ENCODE measurements at regions not wholly inside any gene's neighbourhood (a gene's known extent, or its start where the extent isn't known, plus 50 kb on each side); places are given as distances from the start of the nearest gene placed in this dataset.

DNA sequence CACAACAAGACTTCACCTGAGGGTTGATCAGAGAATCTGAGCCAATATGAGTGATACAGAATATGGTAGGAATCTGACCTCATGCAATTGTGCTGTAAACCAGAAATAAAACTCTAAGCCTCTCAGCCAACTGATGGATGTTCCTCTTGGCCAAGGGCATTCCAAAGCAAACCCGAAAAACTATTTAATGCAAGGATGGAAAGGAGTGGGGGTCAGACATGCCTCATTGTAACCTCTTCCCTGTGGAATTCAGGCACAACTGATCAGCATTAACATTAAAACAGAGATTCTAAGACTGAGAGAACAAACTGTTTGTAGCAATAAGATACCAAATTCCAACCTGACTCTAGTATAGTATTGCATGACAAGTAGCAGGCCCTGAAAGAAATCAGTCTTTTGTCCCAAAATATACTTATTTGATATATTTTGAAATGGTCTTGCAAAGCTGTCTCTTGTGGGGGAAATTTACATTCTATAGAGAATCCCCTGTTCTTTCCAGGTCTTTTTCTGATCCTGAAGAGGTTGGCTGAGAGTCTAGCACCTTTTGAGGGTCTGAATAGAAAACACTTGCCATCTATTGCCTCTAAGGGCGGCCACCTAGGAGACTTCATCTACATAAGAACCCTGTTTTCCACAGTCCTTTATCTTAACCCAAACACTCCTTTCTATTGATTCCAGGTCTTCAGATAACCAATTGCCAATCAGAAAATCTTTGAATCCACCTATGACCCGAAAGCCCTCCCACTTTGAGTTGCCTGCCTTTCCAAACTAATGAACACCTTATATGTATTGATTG, 50.4 kb upstream of the WDR11 start:
- ChIA-PET POLR2A (ENCODE audit: low non-redundant PET) (no interaction called here), CTCF (no interaction called here)
- H3K27ac ChIP-seq: no peak overlapping the region
- DNase-seq (ENCODE audit: low spot score): no peak
- TF ChIP-seq, protein P1, sequence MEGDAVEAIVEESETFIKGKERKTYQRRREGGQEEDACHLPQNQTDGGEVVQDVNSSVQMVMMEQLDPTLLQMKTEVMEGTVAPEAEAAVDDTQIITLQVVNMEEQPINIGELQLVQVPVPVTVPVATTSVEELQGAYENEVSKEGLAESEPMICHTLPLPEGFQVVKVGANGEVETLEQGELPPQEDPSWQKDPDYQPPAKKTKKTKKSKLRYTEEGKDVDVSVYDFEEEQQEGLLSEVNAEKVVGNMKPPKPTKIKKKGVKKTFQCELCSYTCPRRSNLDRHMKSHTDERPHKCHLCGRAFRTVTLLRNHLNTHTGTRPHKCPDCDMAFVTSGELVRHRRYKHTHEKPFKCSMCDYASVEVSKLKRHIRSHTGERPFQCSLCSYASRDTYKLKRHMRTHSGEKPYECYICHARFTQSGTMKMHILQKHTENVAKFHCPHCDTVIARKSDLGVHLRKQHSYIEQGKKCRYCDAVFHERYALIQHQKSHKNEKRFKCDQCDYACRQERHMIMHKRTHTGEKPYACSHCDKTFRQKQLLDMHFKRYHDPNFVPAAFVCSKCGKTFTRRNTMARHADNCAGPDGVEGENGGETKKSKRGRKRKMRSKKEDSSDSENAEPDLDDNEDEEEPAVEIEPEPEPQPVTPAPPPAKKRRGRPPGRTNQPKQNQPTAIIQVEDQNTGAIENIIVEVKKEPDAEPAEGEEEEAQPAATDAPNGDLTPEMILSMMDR (conservative IDR thresholded peaks at IDR 0.05; ENCODE audit: low read depth): no peak
